Small intestine (tissue), 7 donors: ENCODE measurements at regions not wholly inside any gene's neighbourhood (a gene's known extent, or its start where the extent isn't known, plus 50 kb on each side); places are given as distances from the start of the nearest gene placed in this dataset.

Source experiments
- DNase-seq, 2 donors: peaks; one replicate each; pipeline versions ENCODE4 v3.0.0 to v3.0.0-alpha.2; 2013
- FAIRE-seq: peaks from 2 replicates; lab custom pipeline; 2012; peaks lifted over from hg19 to GRCh38; lab: Jason Lieb, UNC
- H3K27ac ChIP-seq, 3 donors: one replicate each; pipeline ENCODE4 v1.5.1; 2013; ENCODE audit warnings: low read length in 2 of 3, mild to moderate bottlenecking in 2 of 3, control low read depth in 1 of 3, inconsistent platforms in 1 of 3, low read depth in 1 of 3, moderate library complexity in 1 of 3
- H3K27me3 ChIP-seq, 3 donors: one replicate each; pipeline ENCODE4 v1.6.1; 2013; ENCODE audit warnings: low read length in 3 of 3, inconsistent platforms in 1 of 3; ENCODE audit not compliant: control insufficient read depth in 3 of 3, insufficient read depth in 3 of 3
- H3K36me3 ChIP-seq, 3 donors: one replicate each; pipeline ENCODE4 v1.6.1; 2013; ENCODE audit warnings: low read length in 3 of 3, inconsistent platforms in 1 of 3, low read depth in 1 of 3, mild to moderate bottlenecking in 1 of 3, moderate library complexity in 1 of 3; ENCODE audit not compliant: control insufficient read depth in 3 of 3, insufficient read depth in 2 of 3
- H3K4me1 ChIP-seq, 3 donors: one replicate each; pipeline ENCODE4 v1.6.1; 2013; ENCODE audit warnings: low read length in 2 of 3, inconsistent platforms in 1 of 3, low read depth in 1 of 3, mild to moderate bottlenecking in 1 of 3, moderate library complexity in 1 of 3; ENCODE audit not compliant: control insufficient read depth in 3 of 3, insufficient read depth in 2 of 3
- H3K4me3 ChIP-seq, 3 donors: one replicate each; pipeline ENCODE4 v1.5.1; 2013; ENCODE audit warnings: low read length in 3 of 3, control low read depth in 1 of 3, inconsistent platforms in 1 of 3, low read depth in 1 of 3, mild to moderate bottlenecking in 1 of 3, moderate library complexity in 1 of 3
- H3K9me3 ChIP-seq, 2 donors: one replicate each; pipeline ENCODE4 v1.6.1; 2013; ENCODE audit warnings: low read depth in 1 of 2, low read length in 1 of 2; ENCODE audit not compliant: control insufficient read depth in 2 of 2, insufficient read depth in 1 of 2
- WGBS, 3 donors: extraction: QIAGEN DNeasy Blood & Tissue Kit; methylation state at CpG; one replicate each; pipeline ENCODE4 v1.1.7; 2013; 5-methylcytosine and 5-hydroxymethylcytosine counted together
- donor health status: healthy with polysubstance abuse.
- donor health status: control.
- donor health status: control.
- donor health status: Bipolar disorder and iron deficiency.
- donor health status: healthy.

- Histone ChIP-seq H3K4me1 (no peaks in the 10 kb centered on the region), H3K4me3 (no peak overlapping the region), H3K36me3 (no peaks in the 10 kb centered on the region), H3K9me3 (no peaks in the 10 kb centered on the region), H3K27me3 (no peaks in the 10 kb centered on the region), H3K27ac (no peak overlapping the region)
- DNase-seq (no peak), FAIRE-seq (no peak)
These were observed 303.3 kb upstream of the PRDM9 start for GRCh38 chr5:23204111-23204510.

DNA sequence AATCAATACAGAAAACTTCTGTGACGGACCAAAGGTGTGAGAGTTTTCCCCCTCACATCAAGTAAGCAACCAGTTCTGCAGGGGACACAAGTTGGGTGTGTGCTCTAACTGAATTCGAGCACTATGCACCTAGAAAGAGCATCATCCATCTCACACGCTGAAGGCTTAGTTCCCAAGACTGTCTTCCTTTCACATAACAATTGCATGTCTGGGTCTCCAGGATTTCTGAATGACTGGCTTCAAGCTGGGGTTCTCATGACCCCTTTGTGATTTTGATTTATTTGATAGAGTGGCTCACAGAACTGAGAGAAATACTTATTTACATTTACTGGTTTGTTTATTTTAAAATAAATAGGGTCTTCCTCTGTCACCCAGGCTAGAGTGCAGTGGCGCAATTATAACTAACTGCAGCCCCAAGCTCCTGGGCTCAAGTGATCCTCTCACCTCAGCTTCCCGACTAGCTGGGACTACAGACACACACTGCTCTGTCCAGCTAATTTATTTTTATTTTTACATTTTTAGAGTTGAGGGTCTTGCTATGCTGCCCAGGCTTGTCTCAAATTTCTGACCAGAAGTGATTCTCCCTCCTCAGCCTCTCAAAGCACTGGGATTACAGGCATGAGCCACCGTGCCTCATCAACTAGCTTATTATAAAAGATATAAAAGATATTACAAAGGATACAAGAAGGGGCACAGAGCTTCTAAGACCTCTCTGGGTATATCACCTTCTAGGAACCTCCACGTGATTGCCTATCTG, 316.7 kb upstream of the CDH12 start:
- Histone ChIP-seq H3K27ac (no peak overlapping the region), H3K27me3 (no peaks in the 10 kb centered on the region), H3K4me3 (no peak overlapping the region), H3K36me3 (no peaks in the 10 kb centered on the region), H3K4me1 (no peaks in the 10 kb centered on the region), H3K9me3 (peaks cover 0 to 3% of the 10 kb centered on the region in 2 donors)
- DNase-seq (no peak), FAIRE-seq (no peak)
- 57 to 67% (median 59%) methylated on average over 7 of the region's 7 CpGs for WGBS, 3 donors

GRCh38 chr5:23164971-23165370, 311.8 kb upstream of the CDH12 start:
- Histone ChIP-seq H3K9me3 (peaks cover 0 to 3% of the 10 kb centered on the region in 2 donors), H3K27me3 (no peaks in the 10 kb centered on the region), H3K36me3 (no peaks in the 10 kb centered on the region), H3K4me1 (no peaks in the 10 kb centered on the region), H3K27ac (no peak overlapping the region), H3K4me3 (no peak overlapping the region)
- no peak for FAIRE-seq
- no peak for DNase-seq

DNA sequence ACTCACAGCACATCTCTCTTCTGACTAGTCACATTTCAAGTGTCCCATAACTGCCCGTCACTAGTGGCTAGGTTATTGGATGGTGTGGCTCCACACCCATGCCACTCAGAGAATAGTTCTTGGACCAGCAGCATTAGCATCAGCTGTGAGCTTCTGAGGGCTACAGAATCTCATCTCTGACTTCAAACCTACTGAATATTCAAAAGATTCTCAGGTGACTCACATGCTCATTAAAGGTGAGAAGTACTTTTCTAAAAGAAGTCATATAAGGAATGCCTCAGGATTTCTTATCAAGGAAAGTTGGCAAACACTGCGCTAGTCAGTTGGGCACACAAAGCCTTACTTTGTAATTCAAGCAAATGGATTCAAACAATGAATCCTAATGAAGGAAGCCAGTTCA, 305.0 kb upstream of the CDH12 start:
- no peaks in the 10 kb centered on the region for H3K36me3 ChIP-seq
- WGBS, 3 donors = 55 to 86% (median 71%) methylated on average over 2 of the region's 2 CpGs
- no peaks in the 10 kb centered on the region for H3K4me1 ChIP-seq
- H3K27me3 ChIP-seq = no peaks in the 10 kb centered on the region
- no peak for FAIRE-seq
- no peak overlapping the region for H3K4me3 ChIP-seq
- no peak overlapping the region for H3K27ac ChIP-seq
- H3K9me3 ChIP-seq = no peaks in the 10 kb centered on the region
- no peak for DNase-seq

GRCh38 chr5:23157716-23158115, 304.6 kb upstream of the CDH12 start:
- Histone ChIP-seq H3K27ac (no peak overlapping the region), H3K36me3 (no peaks in the 10 kb centered on the region), H3K4me3 (no peak overlapping the region), H3K27me3 (no peaks in the 10 kb centered on the region), H3K9me3 (no peaks in the 10 kb centered on the region), H3K4me1 (no peaks in the 10 kb centered on the region)
- DNase-seq (no peak), FAIRE-seq (no peak)
- WGBS, 3 donors = 69 to 83% (median 71%) methylated on average over 1 of the region's 1 CpG

DNA sequence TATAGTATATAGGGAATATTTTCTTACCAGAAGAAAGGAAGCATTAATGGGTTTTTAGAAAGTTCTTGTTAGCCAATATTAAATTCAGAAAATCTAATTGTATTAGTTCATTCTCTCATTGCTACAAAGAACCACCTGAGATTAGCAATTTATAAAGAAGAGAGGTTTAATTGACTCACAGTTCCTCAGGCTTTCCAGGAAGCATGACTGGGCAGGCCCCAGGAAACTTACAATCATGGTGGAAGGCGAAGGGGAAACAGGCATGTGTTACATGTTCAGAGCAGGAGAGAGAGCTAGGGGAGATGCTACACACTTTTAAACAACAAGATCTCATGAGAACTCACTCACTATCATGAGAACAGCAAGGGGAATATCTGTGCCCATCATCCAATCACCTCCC, 304.0 kb upstream of the CDH12 start:
- no peak for FAIRE-seq
- DNase-seq = no peak
- 76 to 88% (median 83%) methylated on average over 1 of the region's 1 CpG for WGBS, 3 donors
- Histone ChIP-seq H3K9me3 (no peaks in the 10 kb centered on the region), H3K27me3 (no peaks in the 10 kb centered on the region), H3K36me3 (no peaks in the 10 kb centered on the region), H3K4me1 (no peaks in the 10 kb centered on the region), H3K4me3 (no peak overlapping the region), H3K27ac (no peak overlapping the region)

- no peak overlapping the region for H3K4me3 ChIP-seq
- FAIRE-seq (no peak), DNase-seq (no peak)
- H3K27ac ChIP-seq = no peak overlapping the region
- no peaks in the 10 kb centered on the region for H3K4me1 ChIP-seq
- WGBS, 3 donors = 79 to 87% (median 86%) methylated on average over 5 of the region's 5 CpGs
- H3K27me3 ChIP-seq = no peaks in the 10 kb centered on the region
- no peaks in the 10 kb centered on the region for H3K9me3 ChIP-seq
- H3K36me3 ChIP-seq = no peaks in the 10 kb centered on the region
These were observed 294.5 kb upstream of the CDH12 start for GRCh38 chr5:23147625-23148024.

- 90 to 95% (median 91%) methylated on average over 11 of the region's 11 CpGs for WGBS, 3 donors
- no peak for FAIRE-seq
- no peaks in the 10 kb centered on the region for H3K27me3 ChIP-seq
- H3K27ac ChIP-seq = no peak overlapping the region
- H3K4me3 ChIP-seq = no peak overlapping the region
- no peaks in the 10 kb centered on the region for H3K4me1 ChIP-seq
- no peak for DNase-seq
- H3K36me3 ChIP-seq = no peaks in the 10 kb centered on the region
- no peaks in the 10 kb centered on the region for H3K9me3 ChIP-seq
These were observed 293.0 kb upstream of the CDH12 start for GRCh38 chr5:23146183-23146582.
